ENCODE measurements at regions not wholly inside any gene's neighbourhood (a gene's known extent, or its start where the extent isn't known, plus 50 kb on each side); places are given as distances from the start of the nearest gene placed in this dataset.

DNA sequence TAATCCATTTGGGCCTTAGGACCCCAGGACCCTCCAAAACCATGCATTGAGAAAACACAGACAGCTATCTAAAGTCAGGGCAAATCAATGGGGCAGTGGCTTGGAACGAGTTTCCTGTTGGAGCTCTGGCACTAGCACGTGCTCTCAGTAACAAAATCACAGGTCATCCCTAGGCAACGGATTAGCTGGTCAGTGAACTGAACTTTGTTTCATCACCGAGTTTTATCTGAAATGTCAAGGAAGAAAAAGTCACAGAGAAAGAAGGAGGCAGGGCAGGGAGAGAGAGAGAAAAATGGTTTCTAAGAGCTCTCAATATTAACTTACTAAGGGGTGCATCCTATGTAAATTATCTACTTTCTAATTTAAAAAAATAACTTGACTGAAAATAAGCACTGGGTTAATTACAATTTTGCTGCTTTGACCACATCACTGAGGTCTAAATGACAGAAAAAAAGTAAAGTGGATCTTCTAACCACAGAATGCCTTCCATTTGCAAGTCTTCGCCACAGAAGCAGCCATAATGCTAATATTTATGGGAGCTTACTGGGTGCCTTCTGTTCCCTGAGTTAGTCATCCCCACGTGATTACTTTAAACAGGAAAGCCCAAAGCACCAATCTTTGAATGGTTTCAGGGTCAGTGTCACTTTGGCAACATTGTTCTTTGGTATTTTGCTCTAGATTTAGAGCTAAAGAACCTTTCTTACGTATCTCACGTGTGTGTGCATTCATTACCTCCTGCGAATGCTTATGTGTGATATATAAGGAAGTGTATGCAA, 503.9 kb downstream of the RASEF start:
- FAIRE-seq: no peak

DNA sequence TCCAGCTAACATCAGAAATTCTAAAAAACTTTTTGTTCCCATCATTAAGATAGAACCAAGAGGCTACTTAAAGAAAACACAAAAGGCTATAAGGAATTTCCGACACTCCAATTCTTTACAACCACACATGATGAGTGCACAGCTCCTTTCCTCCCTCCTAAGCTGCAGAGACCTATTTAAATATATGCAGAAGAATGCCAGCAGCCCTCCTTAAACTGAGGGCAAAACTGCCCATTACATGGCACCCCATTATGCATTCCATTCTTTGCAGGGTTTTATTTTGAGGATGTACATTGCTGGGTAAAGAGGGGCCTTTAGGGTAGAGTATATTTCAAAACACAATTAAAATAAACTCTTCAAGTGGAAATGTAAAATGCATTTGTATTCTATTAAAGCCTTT, 502.9 kb downstream of the RASEF start:
- FAIRE-seq: no peak

DNA sequence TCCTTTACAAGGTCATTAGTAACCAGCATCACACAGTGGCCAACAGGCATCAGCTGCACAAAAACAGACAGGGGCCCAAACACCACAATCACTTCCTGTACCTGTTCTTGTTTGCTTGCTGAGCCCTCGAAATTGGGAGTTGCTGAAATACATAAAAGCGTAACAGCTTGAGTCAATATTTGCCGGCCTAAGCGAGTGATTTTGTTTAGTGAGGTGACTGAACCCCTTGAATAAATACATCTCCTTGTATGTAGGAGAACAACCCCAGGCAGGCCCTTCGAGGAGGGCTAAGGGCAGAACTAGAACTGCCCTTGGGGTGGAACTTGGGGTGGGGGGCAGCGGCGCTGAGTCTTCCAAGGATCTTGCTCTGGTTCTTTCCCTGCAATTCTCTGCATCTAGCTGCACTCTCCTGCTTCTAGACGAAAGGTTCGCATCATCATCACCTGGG, 502.5 kb downstream of the RASEF start:
- no peak for FAIRE-seq

DNA sequence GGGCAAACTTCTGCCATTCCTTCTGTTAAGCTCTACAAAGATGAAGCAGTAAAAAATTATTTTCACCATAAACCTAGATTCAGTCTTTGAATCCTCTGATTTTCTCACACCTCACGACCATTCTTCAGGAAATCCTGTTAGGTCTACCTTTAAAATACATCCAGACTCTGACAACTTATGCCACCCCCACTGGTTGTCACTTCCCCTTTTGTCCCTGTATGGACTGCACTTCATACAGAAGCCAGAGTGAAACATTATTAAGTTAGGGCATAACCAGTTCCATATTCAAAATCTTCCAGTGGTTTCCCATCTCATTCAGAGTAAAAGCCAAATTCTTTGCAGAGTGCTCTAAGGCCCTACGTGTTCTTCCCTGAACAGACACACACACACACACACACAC, 499.8 kb downstream of the RASEF start:
- no peak for FAIRE-seq

DNA sequence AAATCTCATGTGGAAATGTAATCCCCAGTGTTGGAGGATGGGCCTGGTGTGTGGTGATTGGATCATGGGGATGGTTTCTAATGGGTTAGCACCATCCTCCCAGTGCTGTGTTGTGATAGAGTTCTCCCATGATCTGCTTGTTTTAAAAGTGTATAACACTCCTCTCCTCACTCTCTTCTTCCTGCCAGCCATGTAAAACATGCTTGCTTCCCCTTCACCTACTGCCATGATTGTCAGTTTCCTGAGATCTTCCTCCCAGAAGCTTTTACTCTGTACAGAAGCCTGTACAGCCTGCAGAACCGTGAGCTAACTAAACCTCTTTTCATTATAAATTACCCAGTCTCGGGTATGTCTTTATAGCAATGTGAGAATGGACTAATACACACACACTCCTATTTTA, 499.1 kb downstream of the RASEF start:
- no peak for FAIRE-seq

DNA sequence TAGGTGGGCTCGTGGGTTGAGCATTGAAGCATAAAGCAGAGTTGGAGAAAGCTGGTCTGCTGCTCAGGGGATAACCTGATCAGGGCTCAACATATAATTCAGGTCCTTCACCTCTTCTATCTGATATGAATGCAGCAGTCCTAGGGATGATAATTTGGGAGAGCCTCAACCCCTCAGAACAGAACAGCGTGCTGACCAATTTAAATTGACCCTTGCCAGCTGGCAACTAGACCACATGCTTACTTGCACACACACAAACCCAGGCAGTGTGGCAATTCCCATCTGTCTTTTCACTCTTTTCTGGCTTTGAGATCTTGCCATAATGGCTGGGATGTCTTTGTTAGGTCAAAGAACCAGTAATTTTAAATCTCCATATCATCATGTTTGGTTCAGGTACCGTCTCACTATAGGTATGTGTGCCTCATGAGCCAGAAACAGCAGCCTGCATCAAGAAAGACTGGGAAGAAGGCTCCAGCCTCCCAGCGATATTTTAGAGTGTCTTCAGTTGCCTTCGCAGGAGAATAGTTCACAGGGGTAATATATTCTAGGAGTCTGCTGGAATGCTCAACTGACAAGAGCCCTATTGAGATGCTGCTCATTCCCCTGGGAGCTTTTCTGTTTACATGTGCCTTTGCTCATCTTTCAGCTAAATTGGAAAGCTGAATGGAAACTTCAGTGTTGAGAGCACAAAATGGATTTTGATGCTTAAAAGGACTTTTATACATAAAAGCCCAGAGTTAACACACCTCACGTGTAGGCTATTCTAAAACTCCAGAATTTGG, 497.6 kb downstream of the RASEF start:
- FAIRE-seq: no peak

DNA sequence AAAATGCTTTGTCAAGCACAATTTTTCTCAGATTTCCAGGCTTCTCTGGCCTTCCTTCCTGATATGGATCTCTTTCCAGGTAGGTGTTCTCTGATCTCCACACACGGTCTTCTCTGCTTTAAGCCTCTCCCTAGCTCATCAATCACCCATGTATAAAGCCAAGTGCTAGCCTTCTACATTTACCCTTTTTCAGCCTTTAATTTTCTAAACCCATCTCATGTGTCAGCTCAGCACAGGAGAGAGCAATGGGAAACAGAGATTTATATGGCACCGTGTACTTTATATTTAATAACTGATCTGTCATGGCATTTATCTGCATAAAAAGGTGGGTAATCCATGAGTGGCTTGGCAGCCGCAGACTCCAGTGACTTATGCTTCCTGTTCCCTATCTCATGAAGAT, 495.0 kb downstream of the RASEF start:
- FAIRE-seq: no peak

DNA sequence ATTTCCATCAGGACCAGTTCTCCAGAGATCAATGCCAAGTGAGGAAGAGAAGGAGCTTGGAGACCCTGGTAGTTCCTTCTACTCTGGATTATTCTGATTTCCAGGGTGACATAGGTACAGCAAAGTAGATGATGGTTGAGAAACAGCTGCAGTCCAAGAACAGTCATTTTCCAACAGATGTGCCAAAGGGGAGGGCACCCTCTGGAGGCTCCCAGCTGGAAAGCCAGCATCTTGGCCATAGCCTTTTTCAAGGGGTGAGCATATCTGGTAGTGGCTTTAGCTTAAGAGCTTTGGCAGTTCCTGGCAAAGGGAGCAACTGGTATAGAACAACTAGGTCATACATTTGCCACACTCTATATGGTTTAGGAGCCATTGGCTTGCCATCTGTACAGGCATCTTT, 492.7 kb downstream of the RASEF start:
- no peak for FAIRE-seq

DNA sequence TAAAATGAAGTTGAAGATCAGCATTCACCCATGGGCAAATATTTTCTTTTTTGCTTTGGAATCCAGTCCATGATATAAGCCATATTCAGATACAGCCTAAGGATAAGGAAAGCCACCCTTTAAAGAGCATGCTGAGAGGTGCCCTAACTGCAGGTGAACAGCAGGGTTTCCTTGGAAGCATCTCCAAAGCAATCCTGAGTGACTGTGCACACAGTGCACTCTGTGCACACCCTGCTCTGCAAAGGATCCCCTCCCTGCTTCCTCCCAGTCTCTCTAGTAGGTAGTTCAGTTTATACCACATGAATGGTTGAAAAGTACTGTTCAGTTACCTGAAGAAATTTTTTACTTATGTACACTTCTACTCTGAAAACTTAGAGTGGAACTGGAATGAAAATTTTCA, 491.4 kb downstream of the RASEF start:
- no peak for FAIRE-seq

DNA sequence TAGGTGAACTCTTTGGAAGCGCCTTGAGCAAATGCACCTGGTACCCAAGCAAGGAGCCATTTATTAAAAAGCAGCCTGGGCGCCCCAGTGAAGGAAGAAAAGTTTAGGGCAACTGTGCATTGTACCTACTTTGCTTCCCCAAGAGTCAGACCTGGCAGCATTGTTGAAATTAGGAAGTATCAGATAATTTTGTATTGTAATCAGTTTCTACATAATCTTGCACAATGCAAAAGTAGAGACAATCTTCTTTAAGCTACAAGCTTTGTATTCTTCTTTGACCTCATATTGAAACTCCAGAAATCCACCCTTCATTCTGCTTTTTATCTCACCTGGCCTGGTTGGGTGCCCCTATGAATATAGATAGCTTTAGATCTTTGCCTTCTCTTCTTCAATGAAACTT, 490.8 kb downstream of the RASEF start:
- FAIRE-seq: no peak

DNA sequence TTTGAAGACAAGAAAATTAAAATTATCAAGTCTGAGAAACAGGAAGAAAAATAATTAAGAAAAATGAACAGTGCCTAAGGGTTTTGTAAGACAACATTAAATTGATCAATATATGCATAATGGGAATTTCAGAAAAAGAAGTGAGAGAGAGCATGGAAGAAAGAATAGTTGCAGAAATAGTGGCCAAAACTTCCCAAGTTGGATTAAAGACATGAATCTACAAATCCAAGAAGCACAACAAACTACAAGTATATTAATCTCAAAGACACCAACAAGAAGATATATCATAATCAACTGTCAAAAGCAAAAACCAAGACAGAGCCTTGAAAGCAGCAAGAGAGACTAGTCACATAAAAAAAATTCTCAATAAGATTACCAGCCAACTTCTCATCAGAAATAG, 488.0 kb downstream of the RASEF start:
- no peak for FAIRE-seq

DNA sequence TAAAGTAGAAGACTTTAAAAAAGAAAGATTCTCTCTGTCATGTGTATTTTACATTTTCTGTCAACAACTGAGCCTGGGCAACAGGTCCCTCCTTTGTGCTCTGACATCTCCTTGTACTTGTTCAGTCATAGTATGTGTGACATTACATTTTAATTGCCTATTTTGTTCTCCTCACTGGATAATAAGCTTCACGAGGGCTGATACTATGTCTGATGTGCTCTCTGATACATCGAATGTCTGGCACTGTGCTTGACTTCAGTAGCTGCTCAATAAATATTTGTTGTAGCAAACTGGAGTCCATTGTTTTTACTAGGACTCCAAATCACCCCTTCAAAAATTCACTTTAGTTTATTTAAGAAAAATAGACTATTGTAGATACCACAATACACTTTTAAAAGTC, 482.0 kb downstream of the RASEF start:
- FAIRE-seq: no peak

DNA sequence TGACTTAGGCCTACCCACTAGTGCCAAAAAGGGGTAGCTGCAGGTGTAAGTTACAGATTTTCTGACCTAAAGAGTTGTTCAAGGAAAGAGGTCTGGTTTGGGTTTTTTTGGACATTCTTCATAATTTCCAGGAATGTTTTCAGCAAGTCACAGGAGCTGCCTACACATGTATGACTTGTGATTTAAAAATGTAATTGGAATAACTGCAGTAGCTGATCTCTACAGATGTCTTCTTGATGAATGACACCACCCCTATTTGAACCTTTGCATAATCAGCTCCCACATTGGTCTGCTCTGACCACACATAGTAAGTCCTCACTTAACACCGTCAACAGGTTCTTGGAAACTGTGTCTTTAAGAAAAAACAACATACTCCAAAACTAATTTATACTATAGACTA, 481.4 kb downstream of the RASEF start:
- FAIRE-seq: no peak

DNA sequence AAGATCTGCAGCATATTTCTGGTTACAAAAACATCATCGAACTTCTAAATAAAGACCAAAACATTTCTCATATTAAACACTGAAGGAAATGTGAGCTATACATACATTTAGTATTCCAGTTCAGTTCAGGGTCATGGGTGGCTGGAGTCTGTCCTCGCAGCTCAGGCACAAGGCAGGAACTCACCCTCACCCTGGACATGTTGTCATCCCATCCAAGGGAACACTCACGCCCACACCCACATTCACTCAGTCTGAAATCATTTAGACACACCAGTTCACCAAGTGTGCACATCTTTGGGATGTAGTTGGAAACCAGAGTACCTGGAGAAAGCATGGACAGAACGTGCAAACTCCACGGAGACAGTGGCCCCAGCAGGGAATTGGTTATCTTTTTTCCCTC, 481.0 kb downstream of the RASEF start:
- FAIRE-seq: no peak

DNA sequence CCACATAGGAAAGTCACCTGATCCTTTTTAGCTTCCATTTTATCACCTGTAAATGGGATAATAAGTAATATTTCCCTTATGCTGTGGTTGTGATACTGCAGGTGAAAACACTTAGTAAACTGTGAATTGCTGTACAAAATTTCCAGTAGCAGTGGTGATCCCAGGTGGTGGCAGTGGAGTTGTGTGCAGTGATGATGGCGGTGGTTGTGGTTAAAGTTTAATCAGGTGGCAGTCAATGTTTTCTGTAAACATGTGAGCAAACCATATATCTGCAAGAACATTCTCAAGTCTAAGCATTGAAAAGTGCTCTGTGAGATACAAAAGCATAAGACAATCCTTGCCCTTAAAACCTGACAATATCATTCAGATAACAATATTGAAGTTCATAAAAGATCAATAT, 480.2 kb downstream of the RASEF start:
- no peak for FAIRE-seq

DNA sequence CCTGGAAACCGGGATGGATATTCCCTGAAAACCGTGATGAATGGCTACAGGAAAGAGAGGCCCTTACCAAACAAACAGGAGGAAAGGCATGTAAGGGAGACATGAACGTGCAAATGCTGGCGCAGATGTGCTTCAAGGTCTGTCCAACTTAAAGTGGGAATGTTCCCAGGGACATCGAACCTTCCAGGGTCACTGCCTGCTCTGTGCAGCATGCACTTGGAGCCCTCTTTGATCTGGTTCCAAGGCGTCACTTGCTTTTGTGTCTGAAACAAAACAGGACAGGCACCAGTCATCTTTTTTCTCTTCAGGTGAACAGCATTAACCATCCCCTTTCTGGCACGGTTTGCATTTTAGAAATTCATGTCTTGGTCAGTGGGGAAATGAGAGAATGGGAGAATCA, 479.4 kb downstream of the RASEF start:
- no peak for FAIRE-seq

DNA sequence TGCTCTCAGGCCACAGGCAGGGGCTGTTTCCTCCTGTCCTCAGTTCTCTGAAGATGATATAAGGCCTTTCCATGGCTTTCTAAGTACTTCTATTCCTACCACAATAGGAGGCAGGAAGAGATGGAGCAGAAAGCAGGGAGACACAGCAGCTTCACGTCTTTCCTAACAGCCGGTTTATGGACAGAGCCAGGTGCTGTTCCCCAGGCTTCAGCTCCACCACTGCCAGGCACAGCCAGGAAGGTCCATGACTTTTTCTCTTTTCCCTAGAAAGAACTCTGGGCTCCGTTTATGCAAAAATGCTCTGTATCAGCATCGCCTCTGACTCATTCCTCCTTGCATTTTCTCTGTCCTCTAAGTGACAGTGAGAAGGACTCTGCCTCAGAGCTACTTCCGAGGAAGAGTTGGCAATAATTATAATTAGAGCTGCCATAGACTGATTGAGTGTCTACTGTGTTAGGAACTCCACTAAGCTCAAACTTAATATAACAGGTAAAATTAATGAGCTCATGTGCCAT, 478.5 kb downstream of the RASEF start:
- FAIRE-seq: no peak

DNA sequence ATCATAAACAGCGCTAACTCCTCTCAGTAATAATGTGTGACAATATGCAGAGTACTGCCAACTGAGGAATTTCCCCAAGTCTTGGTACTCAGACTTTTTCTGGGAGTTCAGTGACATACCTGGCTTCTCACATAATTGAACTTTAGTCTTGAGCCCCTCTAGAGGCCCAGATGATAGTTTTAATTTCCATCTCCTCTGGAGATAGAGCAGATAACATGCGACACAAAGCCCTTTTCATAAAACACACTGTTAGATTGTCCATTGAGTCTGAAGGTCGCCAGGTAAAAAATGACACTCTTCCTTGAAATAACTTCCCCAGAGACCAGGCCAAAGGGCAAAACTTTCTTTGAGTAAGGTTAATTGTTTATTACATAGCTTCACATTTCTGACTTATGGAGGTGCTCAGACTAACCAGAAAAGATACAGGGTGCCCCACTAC, 476.0 kb downstream of the RASEF start:
- no peak for FAIRE-seq

DNA sequence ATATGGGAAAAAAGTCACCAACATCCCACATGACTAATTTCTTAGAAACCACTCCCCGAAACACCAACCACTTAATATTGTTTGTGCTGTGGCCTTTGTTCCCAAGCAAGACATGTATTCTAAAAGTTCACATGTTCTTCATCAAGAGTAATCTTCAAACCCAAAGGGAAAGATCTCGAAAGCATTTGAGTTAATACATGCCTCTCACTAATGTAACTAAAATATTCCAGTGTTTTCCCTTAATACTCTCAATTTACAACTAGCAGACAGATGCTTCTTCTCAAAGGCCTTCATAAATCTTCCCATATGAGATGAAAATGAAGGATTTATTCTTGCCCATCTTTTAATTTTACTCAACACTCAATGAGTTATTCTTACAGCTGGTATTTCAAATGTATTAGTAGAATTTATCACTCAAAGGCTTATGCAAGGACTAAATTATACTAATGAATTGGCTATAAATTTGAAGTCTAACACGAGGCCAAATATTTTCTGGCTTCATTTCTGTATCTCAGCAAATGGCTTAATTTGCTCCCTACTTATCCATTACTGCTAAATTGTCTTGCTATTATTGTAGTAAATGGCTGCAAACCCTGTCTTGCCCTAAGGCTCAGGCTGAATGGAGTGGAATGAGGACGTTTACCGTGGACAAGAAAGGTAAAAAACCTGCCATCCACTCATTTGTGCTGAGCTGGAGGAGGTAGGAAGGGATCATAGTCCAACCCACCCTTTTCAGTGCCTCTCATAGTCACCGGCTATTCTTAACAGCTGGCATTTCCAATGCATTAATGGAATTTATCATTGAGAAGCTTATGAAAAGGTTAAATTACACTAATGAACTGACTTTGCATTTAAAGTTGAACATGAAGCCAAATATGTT, 474.4 kb downstream of the RASEF start:
- FAIRE-seq: no peak

DNA sequence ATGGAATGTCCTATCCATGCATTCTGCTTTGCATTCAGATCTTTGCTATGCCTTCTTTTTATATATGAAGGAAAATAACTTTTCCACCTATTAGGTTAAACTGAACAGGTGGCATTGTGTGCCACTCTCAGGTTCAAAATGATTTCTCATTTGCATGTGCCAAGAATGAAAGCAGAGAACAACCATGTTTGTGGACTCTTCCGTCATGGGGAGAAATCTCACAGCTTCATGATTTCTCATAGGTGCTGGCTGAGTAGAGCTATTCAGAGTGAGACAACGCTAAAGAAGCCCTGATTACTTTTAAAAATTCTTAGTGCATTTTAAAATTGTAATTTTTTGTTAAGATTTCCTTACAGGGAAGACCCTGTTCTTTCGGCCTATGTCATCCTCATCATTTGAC, 472.1 kb downstream of the RASEF start:
- no peak for FAIRE-seq

DNA sequence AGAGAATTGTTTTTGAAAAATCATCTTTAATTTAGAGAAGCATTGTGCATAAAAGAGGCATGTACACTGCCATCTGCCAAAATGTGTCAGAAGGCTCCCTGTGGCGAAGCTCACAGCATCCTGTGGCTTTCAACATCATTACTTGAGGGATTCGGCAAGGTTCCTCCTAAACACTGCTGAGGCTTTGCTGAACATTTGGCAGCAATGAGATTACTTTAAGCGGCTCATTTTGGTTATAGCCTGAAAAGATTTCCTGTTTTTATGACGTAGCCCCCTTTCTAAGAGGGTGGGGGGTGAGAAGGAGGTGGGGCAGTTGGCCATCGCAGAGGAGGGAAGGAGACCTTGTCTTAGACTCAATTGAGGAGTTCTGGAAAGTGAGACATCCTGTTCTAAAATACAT, 469.4 kb downstream of the RASEF start:
- no peak for FAIRE-seq

DNA sequence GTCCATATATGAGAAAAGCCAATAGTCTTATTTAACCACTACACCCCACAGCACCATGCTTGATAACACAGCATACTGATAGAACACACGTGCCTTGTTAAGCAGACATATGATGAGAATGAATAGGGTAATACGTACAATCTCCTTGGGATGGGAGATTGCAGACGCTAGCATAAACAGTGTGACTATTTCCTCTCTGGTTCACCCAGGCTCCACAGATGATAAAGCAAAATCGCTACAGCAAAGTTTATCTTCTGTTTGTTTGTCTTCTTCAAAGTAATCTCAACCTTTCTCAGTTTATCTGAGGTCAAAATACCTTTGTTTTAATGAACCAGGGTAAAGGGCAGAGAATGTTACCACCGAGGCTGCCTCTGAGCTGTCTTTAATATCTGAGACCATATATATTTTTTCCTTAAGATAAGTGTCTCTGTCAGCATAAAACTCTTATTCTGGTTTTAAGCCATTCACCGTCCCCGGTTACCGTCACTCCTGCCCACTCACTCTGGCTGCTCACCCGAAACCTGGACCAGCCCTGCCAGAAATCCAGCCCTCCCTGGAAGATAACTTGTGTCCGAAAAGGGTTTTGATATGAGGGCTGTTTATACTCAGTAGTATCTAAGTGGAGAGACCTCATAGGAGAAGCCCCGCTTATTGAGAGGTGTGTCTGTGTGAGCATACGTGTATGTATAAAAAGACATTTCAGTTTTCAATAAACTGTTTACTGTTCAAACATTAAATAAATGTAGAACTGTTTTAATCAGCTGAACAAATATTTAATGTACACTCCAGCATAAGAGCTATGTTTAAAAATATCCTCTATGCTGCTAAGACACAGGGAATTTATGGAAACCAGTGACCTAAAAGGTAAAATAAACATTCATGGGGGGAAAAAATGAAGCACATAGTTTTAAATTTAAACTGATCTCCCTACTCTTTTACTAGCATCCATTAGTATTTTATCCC, 465.4 kb downstream of the RASEF start:
- FAIRE-seq: no peak

Data from G401.6 (cell line).